WTC11 (cell line): ENCODE measurements at regions not wholly inside any gene's neighbourhood (a gene's known extent, or its start where the extent isn't known, plus 50 kb on each side); places are given as distances from the start of the nearest gene placed in this dataset.

ENCODE experiments used
- ATAC-seq: fragments of 200-7000 bp; cut with Tn5 transposase; 2 replicates; pipeline ENCODE4 v1.10.0; 2021; ENCODE audit warnings: mild to moderate bottlenecking, moderate library complexity
- CTCF ChIA-PET: fragments of 300-600 bp; sonication (Branson Sonifier 250); formaldehyde crosslinking; loops from one replicate; lab custom pipeline; 2021; ENCODE audit warnings: antibody characterized with exemption; lab: Charles Lee
- POLR2A ChIA-PET: fragments of 350-600 bp; sonication (Branson Sonifier 250); formaldehyde crosslinking; loops from one replicate; lab custom pipeline; 2021; ENCODE audit warnings: antibody characterized with exemption; lab: Charles Lee
- DNase-seq: peaks from one replicate; pipeline ENCODE4 v3.0.0; 2021; ENCODE audit warnings: low spot score
- H3K27ac Mint-ChIP-seq: 2 replicates; pipeline ENCODE4 v1.8.0; 2021; ENCODE audit warnings: mixed read lengths
- H3K27me3 Mint-ChIP-seq: 2 replicates; pipeline ENCODE4 v1.8.0; 2021; ENCODE audit warnings: low read depth, mild to moderate bottlenecking, moderate library complexity, mixed read lengths
- H3K36me3 Mint-ChIP-seq: 2 replicates; pipeline ENCODE4 v1.8.0; 2021; ENCODE audit warnings: mixed read lengths
- H3K4me1 Mint-ChIP-seq: 2 replicates; pipeline ENCODE4 v1.8.0; 2022; ENCODE audit warnings: mixed read lengths
- H3K4me3 Mint-ChIP-seq: 2 replicates; pipeline ENCODE4 v1.8.0; 2021; ENCODE audit warnings: mild to moderate bottlenecking, moderate library complexity, mixed read lengths
- H3K9me3 Mint-ChIP-seq: 2 replicates; pipeline ENCODE4 v1.8.0; 2021; ENCODE audit warnings: mixed read lengths
- CREM ChIP-seq: sonication (generic); formaldehyde crosslinking; IDR thresholded peaks from 2 replicates; pipeline ENCODE4 v1.8.1; 2022; ENCODE audit warnings: mild to moderate bottlenecking, missing genetic modification reagents, moderate library complexity
- ELF4 ChIP-seq: sonication (generic); formaldehyde crosslinking; IDR thresholded peaks from 2 replicates; pipeline ENCODE4 v1.8.1; 2022; ENCODE audit warnings: low read depth, mild to moderate bottlenecking, moderate library complexity, missing genetic modification reagents
- ESRRA ChIP-seq: sonication (generic); formaldehyde crosslinking; IDR thresholded peaks from 2 replicates; pipeline ENCODE4 v1.8.1; 2022; ENCODE audit warnings: mild to moderate bottlenecking, missing genetic modification reagents, borderline replicate concordance
- ETV6 ChIP-seq: sonication (generic); formaldehyde crosslinking; IDR thresholded peaks from 2 replicates; pipeline ENCODE4 v1.8.1; 2022; ENCODE audit warnings: mild to moderate bottlenecking, missing genetic modification reagents
- FOXP1 ChIP-seq: sonication (generic); formaldehyde crosslinking; IDR thresholded peaks from 2 replicates; pipeline ENCODE4 v1.8.0; 2022; ENCODE audit warnings: missing genetic modification reagents, mild to moderate bottlenecking, moderate library complexity, borderline replicate concordance
- NR2C2 ChIP-seq: sonication (generic); formaldehyde crosslinking; IDR thresholded peaks from 2 replicates; pipeline ENCODE4 v1.8.0; 2022; ENCODE audit warnings: mild to moderate bottlenecking, missing genetic modification reagents
- NR3C1 ChIP-seq: sonication (generic); formaldehyde crosslinking; conservative IDR thresholded peaks from 2 replicates; pipeline ENCODE4 v1.8.1; 2023; ENCODE audit warnings: low read depth, mild to moderate bottlenecking, missing genetic modification reagents
- SP1 ChIP-seq: sonication (generic); formaldehyde crosslinking; conservative IDR thresholded peaks from 2 replicates; pipeline ENCODE4 v1.8.1; 2022; ENCODE audit warnings: missing genetic modification reagents
- ZNF232 ChIP-seq: sonication (generic); formaldehyde crosslinking; IDR thresholded peaks from 2 replicates; pipeline ENCODE4 v1.8.0; 2022; ENCODE audit warnings: mild to moderate bottlenecking, missing genetic modification reagents
- TF ChIP-seq, protein P1 (sequence below): sonication (generic); formaldehyde crosslinking; IDR thresholded peaks from 2 replicates; pipeline ENCODE4 v1.8.1; 2023; ENCODE audit warnings: mild to moderate bottlenecking, missing genetic modification reagents
- TF ChIP-seq, protein P2 (sequence below): fragments of 250-450 bp; sonication (Bioruptor Pico); conservative IDR thresholded peaks from 2 replicates; pipeline ENCODE4 v1.9.0; 2021; ENCODE audit warnings: mild to moderate bottlenecking
- TF ChIP-seq, protein P3 (sequence below): fragments of 200-600 bp; IDR thresholded peaks from 2 replicates; pipeline ENCODE4 v1.8.0; 2022; ENCODE audit warnings: antibody characterized with exemption
- TF ChIP-seq, protein P4 (sequence below): fragments of 250-450 bp; sonication (Bioruptor Pico); IDR thresholded peaks from 2 replicates; pipeline ENCODE4 v1.9.0; 2021; ENCODE audit warnings: mild to moderate bottlenecking, borderline replicate concordance
- TF ChIP-seq, protein P5 (sequence below): sonication (generic); formaldehyde crosslinking; IDR thresholded peaks from 2 replicates; pipeline ENCODE4 v1.8.0; 2023; ENCODE audit warnings: missing genetic modification reagents

DNA sequence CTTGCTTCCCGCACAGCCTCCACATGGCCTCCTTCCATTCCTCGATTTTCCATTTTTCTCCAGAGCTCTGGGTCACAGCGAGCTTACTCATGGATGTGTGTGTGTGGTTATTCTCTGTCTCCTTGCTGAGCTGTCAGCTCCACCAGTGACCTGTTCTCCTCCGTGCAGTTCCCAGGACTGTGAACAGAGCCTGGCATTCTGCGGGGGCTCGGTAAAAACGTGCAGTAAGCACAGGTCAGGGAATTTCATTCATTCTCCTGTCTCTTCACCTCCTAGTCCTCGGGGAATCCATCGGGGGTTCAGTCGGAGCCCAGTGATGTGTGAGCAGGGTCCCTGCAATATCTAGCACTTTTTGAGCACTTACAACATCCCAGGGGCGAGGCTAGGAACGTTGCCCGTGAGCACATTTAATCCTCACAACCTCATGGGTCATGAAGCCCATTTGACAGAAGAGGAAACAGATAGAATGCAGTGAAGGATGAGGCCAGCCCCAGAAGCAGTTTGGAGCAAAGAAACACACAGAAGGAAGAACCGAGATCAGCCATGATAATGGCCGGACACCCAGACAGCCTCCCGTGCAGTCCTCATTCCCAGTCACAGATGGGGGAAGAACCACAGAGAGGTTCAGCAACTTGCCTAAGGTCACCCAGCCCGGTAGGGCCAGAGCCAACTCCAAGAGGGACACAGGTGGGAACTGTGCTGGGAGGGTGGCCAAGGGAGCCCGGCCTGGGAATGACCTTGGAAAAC is 183.2 kb upstream of the GSE1 start (continued):
- TF ChIP-seq, protein P1, sequence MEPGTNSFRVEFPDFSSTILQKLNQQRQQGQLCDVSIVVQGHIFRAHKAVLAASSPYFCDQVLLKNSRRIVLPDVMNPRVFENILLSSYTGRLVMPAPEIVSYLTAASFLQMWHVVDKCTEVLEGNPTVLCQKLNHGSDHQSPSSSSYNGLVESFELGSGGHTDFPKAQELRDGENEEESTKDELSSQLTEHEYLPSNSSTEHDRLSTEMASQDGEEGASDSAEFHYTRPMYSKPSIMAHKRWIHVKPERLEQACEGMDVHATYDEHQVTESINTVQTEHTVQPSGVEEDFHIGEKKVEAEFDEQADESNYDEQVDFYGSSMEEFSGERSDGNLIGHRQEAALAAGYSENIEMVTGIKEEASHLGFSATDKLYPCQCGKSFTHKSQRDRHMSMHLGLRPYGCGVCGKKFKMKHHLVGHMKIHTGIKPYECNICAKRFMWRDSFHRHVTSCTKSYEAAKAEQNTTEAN (CRISPR knock-in tag): no peak
- TF ChIP-seq FOXP1: no peak
- TF ChIP-seq NR3C1: no peak
- no peak for TF ChIP-seq CREM
- TF ChIP-seq SP1 (CRISPR knock-in tag): no peak
- TF ChIP-seq, protein P2, sequence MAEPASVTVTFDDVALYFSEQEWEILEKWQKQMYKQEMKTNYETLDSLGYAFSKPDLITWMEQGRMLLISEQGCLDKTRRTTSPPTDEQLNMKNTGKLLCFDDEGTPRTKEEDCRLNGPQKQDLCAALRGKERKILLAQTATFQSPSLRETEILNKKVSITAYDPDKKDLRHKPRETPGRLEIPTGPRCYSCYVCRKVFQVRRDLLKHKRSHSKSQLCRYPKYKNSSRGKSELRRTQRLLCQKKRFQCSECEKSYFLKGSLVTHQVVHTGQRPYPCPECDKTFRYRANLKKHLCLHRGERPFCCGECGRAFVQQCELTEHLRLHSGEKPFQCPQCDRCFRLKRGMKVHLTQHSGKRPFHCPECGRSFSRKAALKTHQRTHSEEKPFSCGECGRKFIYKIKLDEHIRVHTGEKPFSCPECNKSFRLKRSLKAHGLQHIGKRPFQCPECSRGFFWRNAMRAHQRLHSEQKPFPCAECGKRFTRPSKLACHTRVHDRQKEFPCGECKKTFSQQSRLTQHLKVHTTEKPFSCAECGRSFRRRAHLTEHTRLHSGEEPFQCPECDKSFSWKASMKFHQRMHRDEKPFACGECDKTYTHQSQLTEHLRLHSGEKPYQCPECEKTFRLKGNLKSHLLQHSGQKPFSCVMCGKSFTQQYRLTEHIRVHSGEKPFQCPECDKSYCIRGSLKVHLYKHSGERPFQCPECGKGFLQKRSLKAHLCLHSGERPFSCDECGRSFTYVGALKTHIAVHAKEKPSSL (CRISPR knock-in tag): no peak
- TF ChIP-seq, protein P3, sequence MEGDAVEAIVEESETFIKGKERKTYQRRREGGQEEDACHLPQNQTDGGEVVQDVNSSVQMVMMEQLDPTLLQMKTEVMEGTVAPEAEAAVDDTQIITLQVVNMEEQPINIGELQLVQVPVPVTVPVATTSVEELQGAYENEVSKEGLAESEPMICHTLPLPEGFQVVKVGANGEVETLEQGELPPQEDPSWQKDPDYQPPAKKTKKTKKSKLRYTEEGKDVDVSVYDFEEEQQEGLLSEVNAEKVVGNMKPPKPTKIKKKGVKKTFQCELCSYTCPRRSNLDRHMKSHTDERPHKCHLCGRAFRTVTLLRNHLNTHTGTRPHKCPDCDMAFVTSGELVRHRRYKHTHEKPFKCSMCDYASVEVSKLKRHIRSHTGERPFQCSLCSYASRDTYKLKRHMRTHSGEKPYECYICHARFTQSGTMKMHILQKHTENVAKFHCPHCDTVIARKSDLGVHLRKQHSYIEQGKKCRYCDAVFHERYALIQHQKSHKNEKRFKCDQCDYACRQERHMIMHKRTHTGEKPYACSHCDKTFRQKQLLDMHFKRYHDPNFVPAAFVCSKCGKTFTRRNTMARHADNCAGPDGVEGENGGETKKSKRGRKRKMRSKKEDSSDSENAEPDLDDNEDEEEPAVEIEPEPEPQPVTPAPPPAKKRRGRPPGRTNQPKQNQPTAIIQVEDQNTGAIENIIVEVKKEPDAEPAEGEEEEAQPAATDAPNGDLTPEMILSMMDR: no peak
- TF ChIP-seq ELF4 (CRISPR knock-in tag): no peak
- no peak for TF ChIP-seq ZNF232
- TF ChIP-seq NR2C2 (CRISPR knock-in tag): no peak
- no peak for TF ChIP-seq ETV6

DNA sequence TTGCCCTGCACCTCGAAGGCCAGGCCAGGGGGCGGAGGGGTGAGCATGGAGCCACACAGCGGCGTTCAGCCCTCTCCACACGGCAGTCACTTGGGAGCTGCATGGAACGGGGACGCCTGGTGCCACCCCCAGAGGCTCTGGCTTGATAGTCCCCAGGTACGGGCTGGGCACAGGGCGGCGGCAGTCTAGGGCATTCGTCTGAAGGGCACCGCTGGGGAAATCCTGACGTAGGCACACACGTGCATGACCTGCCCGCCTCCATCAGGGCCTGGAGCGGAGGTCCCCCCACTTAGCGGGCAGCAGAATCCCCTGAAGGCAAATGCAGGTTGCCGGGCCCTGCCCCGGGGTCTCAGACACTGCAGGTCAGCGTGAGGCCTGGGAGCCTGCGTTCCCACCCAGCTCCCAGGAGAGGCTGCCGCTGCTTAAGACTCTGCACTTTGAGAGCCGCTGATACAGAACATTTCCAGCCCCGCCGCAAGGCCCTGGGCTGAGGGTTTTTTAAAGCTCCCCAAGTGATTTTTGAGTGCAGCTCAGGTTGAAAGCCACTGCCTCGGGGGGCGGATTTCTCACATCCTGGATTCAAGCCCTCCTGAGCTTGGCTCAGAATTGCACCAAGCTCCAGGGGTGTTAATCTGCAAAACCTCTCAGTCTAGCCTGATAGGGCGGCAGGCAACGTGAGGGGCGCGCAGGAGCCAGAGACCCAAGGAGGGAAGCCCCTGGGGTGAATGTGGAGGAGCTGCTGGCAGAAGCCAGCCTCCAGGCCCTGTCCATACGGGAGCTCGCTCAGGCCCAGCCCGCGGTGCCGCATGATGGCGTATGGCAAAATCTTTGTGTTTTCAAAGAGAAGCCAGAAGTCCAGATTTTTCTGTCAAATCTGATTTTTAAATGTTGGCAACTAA is 182.3 kb upstream of the GSE1 start:
- peak; percentile 12 for ATAC-seq
- DNase-seq: peak; percentile 23
- ChIA-PET POLR2A (no interaction called here), CTCF (interaction anchor here (0.7 to 2.8 kb wide), 23 partner anchors 9 to 316 kb away, joined by 3 to 28 read pairs (median 4); no protein-coding TSS in a partner anchor)
- H3K36me3 Mint-ChIP-seq: no peaks in the 10 kb centered on the region
- no peaks in the 10 kb centered on the region for H3K27me3 Mint-ChIP-seq
- H3K4me1 Mint-ChIP-seq: peaks cover 16% of the 10 kb centered on the region
- no peak overlapping the region for H3K4me3 Mint-ChIP-seq
- H3K27ac Mint-ChIP-seq: no peak overlapping the region
- TF ChIP-seq, protein P4, sequence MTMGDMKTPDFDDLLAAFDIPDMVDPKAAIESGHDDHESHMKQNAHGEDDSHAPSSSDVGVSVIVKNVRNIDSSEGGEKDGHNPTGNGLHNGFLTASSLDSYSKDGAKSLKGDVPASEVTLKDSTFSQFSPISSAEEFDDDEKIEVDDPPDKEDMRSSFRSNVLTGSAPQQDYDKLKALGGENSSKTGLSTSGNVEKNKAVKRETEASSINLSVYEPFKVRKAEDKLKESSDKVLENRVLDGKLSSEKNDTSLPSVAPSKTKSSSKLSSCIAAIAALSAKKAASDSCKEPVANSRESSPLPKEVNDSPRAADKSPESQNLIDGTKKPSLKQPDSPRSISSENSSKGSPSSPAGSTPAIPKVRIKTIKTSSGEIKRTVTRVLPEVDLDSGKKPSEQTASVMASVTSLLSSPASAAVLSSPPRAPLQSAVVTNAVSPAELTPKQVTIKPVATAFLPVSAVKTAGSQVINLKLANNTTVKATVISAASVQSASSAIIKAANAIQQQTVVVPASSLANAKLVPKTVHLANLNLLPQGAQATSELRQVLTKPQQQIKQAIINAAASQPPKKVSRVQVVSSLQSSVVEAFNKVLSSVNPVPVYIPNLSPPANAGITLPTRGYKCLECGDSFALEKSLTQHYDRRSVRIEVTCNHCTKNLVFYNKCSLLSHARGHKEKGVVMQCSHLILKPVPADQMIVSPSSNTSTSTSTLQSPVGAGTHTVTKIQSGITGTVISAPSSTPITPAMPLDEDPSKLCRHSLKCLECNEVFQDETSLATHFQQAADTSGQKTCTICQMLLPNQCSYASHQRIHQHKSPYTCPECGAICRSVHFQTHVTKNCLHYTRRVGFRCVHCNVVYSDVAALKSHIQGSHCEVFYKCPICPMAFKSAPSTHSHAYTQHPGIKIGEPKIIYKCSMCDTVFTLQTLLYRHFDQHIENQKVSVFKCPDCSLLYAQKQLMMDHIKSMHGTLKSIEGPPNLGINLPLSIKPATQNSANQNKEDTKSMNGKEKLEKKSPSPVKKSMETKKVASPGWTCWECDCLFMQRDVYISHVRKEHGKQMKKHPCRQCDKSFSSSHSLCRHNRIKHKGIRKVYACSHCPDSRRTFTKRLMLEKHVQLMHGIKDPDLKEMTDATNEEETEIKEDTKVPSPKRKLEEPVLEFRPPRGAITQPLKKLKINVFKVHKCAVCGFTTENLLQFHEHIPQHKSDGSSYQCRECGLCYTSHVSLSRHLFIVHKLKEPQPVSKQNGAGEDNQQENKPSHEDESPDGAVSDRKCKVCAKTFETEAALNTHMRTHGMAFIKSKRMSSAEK: no peak
- TF ChIP-seq, protein P5, sequence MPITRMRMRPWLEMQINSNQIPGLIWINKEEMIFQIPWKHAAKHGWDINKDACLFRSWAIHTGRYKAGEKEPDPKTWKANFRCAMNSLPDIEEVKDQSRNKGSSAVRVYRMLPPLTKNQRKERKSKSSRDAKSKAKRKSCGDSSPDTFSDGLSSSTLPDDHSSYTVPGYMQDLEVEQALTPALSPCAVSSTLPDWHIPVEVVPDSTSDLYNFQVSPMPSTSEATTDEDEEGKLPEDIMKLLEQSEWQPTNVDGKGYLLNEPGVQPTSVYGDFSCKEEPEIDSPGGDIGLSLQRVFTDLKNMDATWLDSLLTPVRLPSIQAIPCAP (CRISPR knock-in tag): no peak
- TF ChIP-seq ESRRA: no peak
- H3K9me3 Mint-ChIP-seq: no peaks in the 10 kb centered on the region
